IMR-90 (cell line): ENCODE measurements at regions not wholly inside any gene's neighbourhood (a gene's known extent, or its start where the extent isn't known, plus 50 kb on each side); places are given as distances from the start of the nearest gene placed in this dataset.

ENCODE experiments used
- ATAC-seq: fragments of 200-7000 bp; cut with Tn5 transposase; 2 replicates; pipeline ENCODE4 v1.9.1; 2020; ENCODE audit warnings: low read depth, mild to moderate bottlenecking, moderate library complexity
- BruUV-seq: library from RNA; stranded (reverse); fragments of 400-500 nt; replicated peaks from 2 replicates; lab custom pipeline; 2021; lab: Mats Ljungman, UMichigan
- CTCF ChIA-PET: fragments of 300-600 bp; formaldehyde crosslinking; extraction: SDS; loops from one replicate; lab custom pipeline; 2021; ENCODE audit warnings: antibody characterized with exemption; lab: Yijun Ruan, JAX
- POLR2A ChIA-PET: fragments of 300-600 bp; sonication (Branson Sonifier 250); formaldehyde crosslinking; loops from one replicate; lab custom pipeline; 2022; ENCODE audit warnings: antibody characterized with exemption; ENCODE audit not compliant: unreplicated experiment; lab: Charles Lee
- DNase-seq: peaks from one replicate; pipeline ENCODE4 v3.0.0; 2013
- H2AFZ ChIP-seq: replicated peaks from 2 replicates; pipeline ENCODE3; 2013; ENCODE audit warnings: low read length, mild to moderate bottlenecking; ENCODE audit not compliant: poor library complexity
- H2AK5ac ChIP-seq: 2 replicates; pipeline ENCODE4 v1.6.1; 2013; ENCODE audit warnings: low read depth, low read length, inconsistent platforms
- H2AK9ac ChIP-seq: replicated peaks from 2 replicates; pipeline ENCODE3; 2013; ENCODE audit warnings: mild to moderate bottlenecking, low read depth, low read length, moderate library complexity; ENCODE audit not compliant: poor library complexity
- H2BK120ac ChIP-seq: 2 replicates; pipeline ENCODE4 v1.6.1; 2013; ENCODE audit warnings: low read depth, low read length, inconsistent platforms
- H2BK15ac ChIP-seq: 3 replicates; pipeline ENCODE4 v1.6.1; 2013; ENCODE audit warnings: low read depth, low read length, inconsistent platforms
- H2BK20ac ChIP-seq: 2 replicates; pipeline ENCODE4 v1.6.1; 2013; ENCODE audit warnings: low read depth, mild to moderate bottlenecking, inconsistent platforms, low read length, moderate library complexity
- H2BK5ac ChIP-seq: 2 replicates; pipeline ENCODE4 v1.6.1; 2013; ENCODE audit warnings: mild to moderate bottlenecking, low read depth, low read length, inconsistent platforms; ENCODE audit not compliant: poor library complexity, severe bottlenecking
- H3K14ac ChIP-seq: replicated peaks from 2 replicates; pipeline ENCODE4 v1.6.1; 2013; ENCODE audit warnings: low read depth, low read length, inconsistent platforms
- H3K18ac ChIP-seq: 2 replicates; pipeline ENCODE4 v1.6.1; 2013; ENCODE audit warnings: low read depth, low read length, control low read depth
- H3K23ac ChIP-seq: 2 replicates; pipeline ENCODE4 v1.6.1; 2013; ENCODE audit warnings: low read depth, low read length, inconsistent platforms
- H3K27ac ChIP-seq: 2 replicates; pipeline ENCODE4 v1.5.1; 2013; ENCODE audit warnings: mild to moderate bottlenecking, control low read depth, low read length; ENCODE audit not compliant: insufficient read depth
- H3K27me3 ChIP-seq: 2 replicates; pipeline ENCODE4 v1.6.1; 2013; ENCODE audit warnings: low read length; ENCODE audit not compliant: control insufficient read depth, insufficient read depth
- H3K36me3 ChIP-seq: 2 replicates; pipeline ENCODE4 v1.6.1; 2013; ENCODE audit warnings: low read length, mixed read lengths; ENCODE audit not compliant: control insufficient read depth, insufficient read depth
- H3K4ac ChIP-seq: 2 replicates; pipeline ENCODE4 v1.6.1; 2013; ENCODE audit warnings: low read depth, low read length, inconsistent platforms
- H3K4me1 ChIP-seq: 2 replicates; pipeline ENCODE4 v1.6.1; 2013; ENCODE audit warnings: low read length, mixed read lengths; ENCODE audit not compliant: control insufficient read depth, insufficient read depth
- H3K4me2 ChIP-seq: 2 replicates; pipeline ENCODE4 v1.6.1; 2013; ENCODE audit warnings: low read depth, mild to moderate bottlenecking, control low read depth, low read length, moderate library complexity
- H3K4me3 ChIP-seq: 2 replicates; pipeline ENCODE4 v1.5.1; 2013; ENCODE audit warnings: low read depth, mild to moderate bottlenecking, control low read depth, low read length, moderate library complexity; ENCODE audit not compliant: insufficient read depth
- H3K56ac ChIP-seq: 2 replicates; pipeline ENCODE4 v1.6.1; 2013; ENCODE audit warnings: low read length, inconsistent platforms; ENCODE audit not compliant: insufficient read depth; ENCODE audit errors: extremely low read depth
- H3K79me1 ChIP-seq, 2 experiments: 2 replicates each; pipeline ENCODE4 v1.6.1; 2013; ENCODE audit warnings: low read length in 2 of 2, inconsistent platforms in 1 of 2, low read depth in 1 of 2
- H3K9ac ChIP-seq: 2 replicates; pipeline ENCODE4 v1.6.1; 2013; ENCODE audit warnings: low read depth, low read length, control low read depth
- H3K9me1 ChIP-seq: 2 replicates; pipeline ENCODE4 v1.6.1; 2013; ENCODE audit warnings: low read length, inconsistent platforms; ENCODE audit not compliant: insufficient read depth
- H3K9me3 ChIP-seq: 2 replicates; pipeline ENCODE4 v1.6.1; 2013; ENCODE audit warnings: low read length; ENCODE audit not compliant: control insufficient read depth, insufficient read depth
- H4K20me1 ChIP-seq: 2 replicates; pipeline ENCODE4 v1.6.1; 2013; ENCODE audit warnings: low read length, inconsistent platforms; ENCODE audit not compliant: insufficient read depth
- H4K5ac ChIP-seq: 2 replicates; pipeline ENCODE4 v1.6.1; 2013; ENCODE audit warnings: mild to moderate bottlenecking, low read depth, low read length, control low read depth
- H4K8ac ChIP-seq, 2 experiments: 2 replicates each; pipeline ENCODE4 v1.6.1; 2013; ENCODE audit warnings: low read depth in 2 of 2, low read length in 2 of 2, control low read depth in 1 of 2, inconsistent platforms in 1 of 2
- H4K91ac ChIP-seq: 2 replicates; pipeline ENCODE4 v1.6.1; 2013; ENCODE audit warnings: low read depth, low read length, inconsistent platforms; ENCODE audit not compliant: insufficient read depth
- BHLHE40 ChIP-seq: fragments of 150-350 bp; IDR thresholded peaks from 2 replicates; pipeline ENCODE4 v1.6.1; 2016; ENCODE audit warnings: mild to moderate bottlenecking, low read depth, low read length
- CEBPB ChIP-seq: IDR thresholded peaks from 2 replicates; pipeline ENCODE4 v1.6.1; 2012; ENCODE audit warnings: low read depth, low read length, improper control_type of control experiment
- CHD1 ChIP-seq: IDR thresholded peaks from 2 replicates; pipeline ENCODE4 v1.6.1; 2012; ENCODE audit warnings: low read depth, low read length, improper control_type of control experiment
- FOS ChIP-seq: fragments of 150-350 bp; IDR thresholded peaks from 2 replicates; pipeline ENCODE4 v1.6.1; 2016; ENCODE audit warnings: low read depth, low read length
- MAFK ChIP-seq: IDR thresholded peaks from 2 replicates; pipeline ENCODE4 v1.6.1; 2012; ENCODE audit warnings: low read depth, low read length, improper control_type of control experiment
- MAZ ChIP-seq: IDR thresholded peaks from 2 replicates; pipeline ENCODE4 v1.6.1; 2012; ENCODE audit warnings: low read depth, mild to moderate bottlenecking, low read length, improper control_type of control experiment, moderate library complexity, borderline replicate concordance
- MXI1 ChIP-seq: IDR thresholded peaks from 2 replicates; pipeline ENCODE4 v1.6.1; 2012; ENCODE audit warnings: low read depth, mild to moderate bottlenecking, low read length, moderate library complexity, borderline replicate concordance
- POLR2A ChIP-seq: IDR thresholded peaks from 2 replicates; pipeline ENCODE4 v1.6.1; 2012; ENCODE audit warnings: mild to moderate bottlenecking, low read depth, low read length
- RAD21 ChIP-seq: IDR thresholded peaks from 2 replicates; pipeline ENCODE4 v1.6.1; 2012; ENCODE audit warnings: low read length, improper control_type of control experiment
- RCOR1 ChIP-seq: IDR thresholded peaks from 2 replicates; pipeline ENCODE4 v1.6.1; 2012; ENCODE audit warnings: mild to moderate bottlenecking, low read length, improper control_type of control experiment; ENCODE audit not compliant: insufficient replicate concordance
- RFX5 ChIP-seq: IDR thresholded peaks from 2 replicates; pipeline ENCODE4 v1.8.0; 2012; ENCODE audit warnings: low read depth, mild to moderate bottlenecking, low read length, moderate library complexity
- SMC3 ChIP-seq: fragments of 150-350 bp; IDR thresholded peaks from 2 replicates; pipeline ENCODE4 v1.6.1; 2016; ENCODE audit warnings: low read depth, mild to moderate bottlenecking, antibody characterized with exemption, low read length, moderate library complexity
- WGBS, 2 experiments: methylation state at CpG; one replicate each; pipeline versions ENCODE4 v1.1.5 to v1.1.7; 2013; ENCODE audit warnings: missing lambda C conversion rate in 2 of 2; ENCODE audit not compliant: insufficient read length in 1 of 2; ENCODE audit errors: extremely low coverage in 2 of 2; 5-methylcytosine and 5-hydroxymethylcytosine counted together
- dilution Hi-C: fragments of 300-500 bp; cut with HindIII; formaldehyde crosslinking; loops from one replicate; pipeline ENCODE4 v1.14.3; 2018; ENCODE audit warnings: low sequenced_read_pairs; ENCODE audit not compliant: unreplicated experiment
- in situ Hi-C: fragments of 300-500 bp; cut with MboI; formaldehyde crosslinking; loops from 3 replicates; pipeline ENCODE4 v1.14.3; 2019; ENCODE audit warnings: low sequenced_read_pairs, inconsistent platforms, mixed read lengths
- intact Hi-C: fragments of 100-400 bp; cut with micrococcal nuclease; formaldehyde crosslinking; loops from 2 replicates; pipeline ENCODE4 v1.10.0; 2022
- TF ChIP-seq, protein P1 (sequence below): fragments of 150-350 bp; IDR thresholded peaks from 2 replicates; pipeline ENCODE4 v1.6.1; 2016; ENCODE audit warnings: low read depth, mild to moderate bottlenecking, low read length, moderate library complexity, borderline replicate concordance
- TF ChIP-seq, protein P2 (sequence below): conservative IDR thresholded peaks from 2 replicates; pipeline ENCODE4 v1.5.1; 2012; ENCODE audit warnings: mild to moderate bottlenecking, low read depth, low read length, improper control_type of control experiment
- TF ChIP-seq, protein P3 (sequence below): fragments of 150-350 bp; IDR thresholded peaks from 2 replicates; pipeline ENCODE4 v1.6.1; 2017; ENCODE audit warnings: mild to moderate bottlenecking, antibody characterized with exemption, low read length, low read depth

DNA sequence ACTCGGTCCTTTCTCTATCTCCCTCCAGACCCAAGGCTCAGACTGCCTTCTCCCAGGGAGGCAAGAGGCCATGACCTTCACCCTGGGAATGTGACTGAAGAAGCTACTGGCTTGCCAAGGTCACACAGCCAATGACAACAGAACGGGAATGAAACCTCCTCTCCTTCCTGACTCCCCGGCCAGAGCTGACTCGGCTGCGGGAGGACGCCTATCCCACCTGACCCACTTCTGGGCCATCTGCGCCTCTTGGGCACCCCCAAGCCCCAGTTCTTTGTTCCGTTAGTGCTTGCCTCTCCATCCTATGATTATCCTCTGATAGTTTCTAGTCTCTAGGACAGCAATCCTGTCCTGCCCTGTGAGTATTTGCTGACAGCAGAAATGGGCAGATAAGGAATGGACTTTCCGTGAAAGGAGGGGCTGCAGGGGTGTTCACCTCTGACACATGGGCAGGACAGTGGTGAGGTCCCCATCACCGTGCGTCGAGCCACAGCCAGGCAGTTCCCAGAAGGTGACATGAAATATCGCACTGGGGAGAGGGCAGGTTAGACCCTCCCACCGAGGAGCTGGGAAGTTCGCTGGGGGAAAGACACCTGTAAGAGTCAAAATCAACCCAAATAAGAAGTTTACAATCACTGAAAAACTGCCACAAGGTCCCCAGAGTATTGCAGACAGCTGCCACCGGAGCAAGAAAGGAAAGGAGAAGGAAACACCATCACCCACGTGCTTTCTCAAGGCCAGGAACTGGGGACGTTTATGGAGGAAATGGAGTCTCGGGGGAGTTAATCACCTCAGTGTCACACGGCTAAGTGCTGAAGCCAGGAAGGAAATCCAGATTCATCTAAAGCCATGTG is 63.0 kb downstream of the INSIG1 start:
- Histone ChIP-seq H4K91ac (no peak overlapping the region), H3K4me3 (no peak overlapping the region), H3K18ac (no peak overlapping the region), H2BK20ac (no peak overlapping the region), H3K9me1 (no peaks in the 10 kb centered on the region), H3K23ac (no peak overlapping the region), H3K36me3 (no peaks in the 10 kb centered on the region), H4K5ac (no peak overlapping the region), H2BK5ac (no peak overlapping the region), H2BK120ac (no peak overlapping the region), H3K27me3 (peaks cover 57% of the 10 kb centered on the region), H4K8ac (no peak overlapping the region), H3K4me1 (no peaks in the 10 kb centered on the region), H3K56ac (no peak overlapping the region), H3K9me3 (no peaks in the 10 kb centered on the region), H3K4me2 (no peak overlapping the region), H2AK5ac (no peak overlapping the region), H2AFZ (no peak overlapping the region), H2AK9ac (no peak overlapping the region), H3K4ac (no peak overlapping the region), H3K14ac (no peak overlapping the region), H3K27ac (no peak overlapping the region), H3K79me1 (no peaks in the 10 kb centered on the region), H3K9ac (no peak overlapping the region), H4K20me1 (no peaks in the 10 kb centered on the region), H2BK15ac (no peak overlapping the region)
- POLR2A ChIA-PET = no interaction called here
- no TSS peak for BruUV-seq
- ATAC-seq = no peak
- dilution Hi-C loops (no loop called here), intact Hi-C loops (no loop called here), in situ Hi-C loops (no loop called here)
- DNase-seq = no peak
- CTCF ChIA-PET = no interaction called here
- TF ChIP-seq, protein P1, sequence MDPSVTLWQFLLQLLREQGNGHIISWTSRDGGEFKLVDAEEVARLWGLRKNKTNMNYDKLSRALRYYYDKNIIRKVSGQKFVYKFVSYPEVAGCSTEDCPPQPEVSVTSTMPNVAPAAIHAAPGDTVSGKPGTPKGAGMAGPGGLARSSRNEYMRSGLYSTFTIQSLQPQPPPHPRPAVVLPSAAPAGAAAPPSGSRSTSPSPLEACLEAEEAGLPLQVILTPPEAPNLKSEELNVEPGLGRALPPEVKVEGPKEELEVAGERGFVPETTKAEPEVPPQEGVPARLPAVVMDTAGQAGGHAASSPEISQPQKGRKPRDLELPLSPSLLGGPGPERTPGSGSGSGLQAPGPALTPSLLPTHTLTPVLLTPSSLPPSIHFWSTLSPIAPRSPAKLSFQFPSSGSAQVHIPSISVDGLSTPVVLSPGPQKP = no peak
- TF ChIP-seq, protein P2, sequence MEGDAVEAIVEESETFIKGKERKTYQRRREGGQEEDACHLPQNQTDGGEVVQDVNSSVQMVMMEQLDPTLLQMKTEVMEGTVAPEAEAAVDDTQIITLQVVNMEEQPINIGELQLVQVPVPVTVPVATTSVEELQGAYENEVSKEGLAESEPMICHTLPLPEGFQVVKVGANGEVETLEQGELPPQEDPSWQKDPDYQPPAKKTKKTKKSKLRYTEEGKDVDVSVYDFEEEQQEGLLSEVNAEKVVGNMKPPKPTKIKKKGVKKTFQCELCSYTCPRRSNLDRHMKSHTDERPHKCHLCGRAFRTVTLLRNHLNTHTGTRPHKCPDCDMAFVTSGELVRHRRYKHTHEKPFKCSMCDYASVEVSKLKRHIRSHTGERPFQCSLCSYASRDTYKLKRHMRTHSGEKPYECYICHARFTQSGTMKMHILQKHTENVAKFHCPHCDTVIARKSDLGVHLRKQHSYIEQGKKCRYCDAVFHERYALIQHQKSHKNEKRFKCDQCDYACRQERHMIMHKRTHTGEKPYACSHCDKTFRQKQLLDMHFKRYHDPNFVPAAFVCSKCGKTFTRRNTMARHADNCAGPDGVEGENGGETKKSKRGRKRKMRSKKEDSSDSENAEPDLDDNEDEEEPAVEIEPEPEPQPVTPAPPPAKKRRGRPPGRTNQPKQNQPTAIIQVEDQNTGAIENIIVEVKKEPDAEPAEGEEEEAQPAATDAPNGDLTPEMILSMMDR = no peak
- TF ChIP-seq RCOR1 (no peak), CHD1 (no peak), CEBPB (no peak), POLR2A (no peak), SMC3 (no peak), MAFK (no peak), BHLHE40 (no peak), RAD21 (no peak), RFX5 (no peak), MXI1 (no peak), FOS (no peak), MAZ (no peak)
- TF ChIP-seq, protein P3, sequence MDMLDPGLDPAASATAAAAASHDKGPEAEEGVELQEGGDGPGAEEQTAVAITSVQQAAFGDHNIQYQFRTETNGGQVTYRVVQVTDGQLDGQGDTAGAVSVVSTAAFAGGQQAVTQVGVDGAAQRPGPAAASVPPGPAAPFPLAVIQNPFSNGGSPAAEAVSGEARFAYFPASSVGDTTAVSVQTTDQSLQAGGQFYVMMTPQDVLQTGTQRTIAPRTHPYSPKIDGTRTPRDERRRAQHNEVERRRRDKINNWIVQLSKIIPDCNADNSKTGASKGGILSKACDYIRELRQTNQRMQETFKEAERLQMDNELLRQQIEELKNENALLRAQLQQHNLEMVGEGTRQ = no peak
- 43% methylated on average over 1 of the region's 20 CpGs; no CpG with 5 or more reads in 1 of the 2 experiments for whole genome bisulfite sequencing, 2 experiments
